Endothelial cell of umbilical vein (primary cell): ENCODE measurements at regions not wholly inside any gene's neighbourhood (a gene's known extent, or its start where the extent isn't known, plus 50 kb on each side); places are given as distances from the start of the nearest gene placed in this dataset.

Experiments used
- BruUV-seq: library from RNA; stranded (reverse); fragments of 400-500 nt; replicated peaks from 2 replicates; lab custom pipeline; 2021; lab: Mats Ljungman, UMichigan
- CTCF ChIA-PET: fragments of 300-600, 350-600 bp; sonication (Branson Sonifier 250); formaldehyde crosslinking; loops from one replicate; lab custom pipeline; 2021; ENCODE audit warnings: antibody characterized with exemption, inconsistent platforms; lab: Charles Lee
- POLR2A ChIA-PET: fragments of 300-600, 350-600 bp; sonication (Branson Sonifier 250); formaldehyde crosslinking; loops from one replicate; lab custom pipeline; 2021; ENCODE audit warnings: antibody characterized with exemption, inconsistent platforms; lab: Charles Lee
- DNase-seq: peaks from one replicate; pipeline ENCODE4 v3.0.0-alpha.2; 2011; ENCODE audit warnings: low read depth, low spot score
- FAIRE-seq: peaks from 2 replicates; lab custom pipeline; 2011; peaks lifted over from hg19 to GRCh38; lab: Jason Lieb, UNC
- H2AFZ ChIP-seq: 2 replicates; pipeline ENCODE4 v1.6.0; 2012; ENCODE audit warnings: low read depth, low read length, control low read depth, inconsistent platforms
- H3K27ac ChIP-seq: 2 replicates; pipeline ENCODE4 v1.5.1; 2011; ENCODE audit warnings: low read depth, mild to moderate bottlenecking, control low read depth, low read length, moderate library complexity; ENCODE audit not compliant: insufficient read depth
- H3K27me3 ChIP-seq, 2 experiments: 2 replicates each; pipeline versions ENCODE4 v1.6.0 to v1.6.1; 2011; ENCODE audit warnings: low read length in 2 of 2, mixed read lengths in 1 of 2; ENCODE audit not compliant: control insufficient read depth in 2 of 2, insufficient read depth in 2 of 2
- H3K36me3 ChIP-seq, 2 experiments: 2 replicates in 1 of 2; 3 replicates in 1 of 2; pipeline ENCODE4 v1.5.1; 2011; ENCODE audit warnings: low read length in 2 of 2, mild to moderate bottlenecking in 1 of 2, moderate library complexity in 1 of 2; ENCODE audit not compliant: control insufficient read depth in 2 of 2, insufficient read depth in 2 of 2; ENCODE audit errors: extremely low read depth in 1 of 2
- H3K4me1 ChIP-seq: 3 replicates; pipeline ENCODE4 v1.5.1; 2011; ENCODE audit warnings: mild to moderate bottlenecking, low read length; ENCODE audit not compliant: control insufficient read depth, insufficient read depth; ENCODE audit errors: extremely low read depth
- H3K4me2 ChIP-seq: 2 replicates; pipeline ENCODE4 v1.6.1; 2011; ENCODE audit warnings: low read length, control low read depth, mixed read lengths; ENCODE audit not compliant: insufficient read depth
- H3K4me3 ChIP-seq, 3 experiments: fragments of 200-600 bp in 1 of 3; sonication (generic), shearing (Covaris generic) in 1 of 3; replicated peaks in 1 of 3; 2 replicates each; pipeline ENCODE4 v1.5.1; 2011 to 2016; ENCODE audit warnings: control low read depth in 3 of 3, low read length in 3 of 3, mild to moderate bottlenecking in 2 of 3, inconsistent platforms in 1 of 3, low read depth in 1 of 3, moderate library complexity in 1 of 3; ENCODE audit not compliant: insufficient read depth in 1 of 3
- H3K79me2 ChIP-seq: 2 replicates; pipeline ENCODE4 v1.6.0; 2012; ENCODE audit warnings: low read length, inconsistent platforms; ENCODE audit not compliant: control insufficient read depth, insufficient read depth
- H3K9ac ChIP-seq: replicated peaks from 2 replicates; pipeline ENCODE3; 2011; ENCODE audit warnings: low read length, control low read depth; ENCODE audit not compliant: insufficient read depth; ENCODE audit errors: extremely low read depth
- H3K9me1 ChIP-seq: replicated peaks from 3 replicates; pipeline ENCODE4 v1.6.0; 2011; ENCODE audit warnings: mild to moderate bottlenecking, low read length; ENCODE audit not compliant: control insufficient read depth, insufficient read depth; ENCODE audit errors: extremely low read depth
- H3K9me3 ChIP-seq: replicated peaks from 2 replicates; pipeline ENCODE4 v1.5.1; 2012; ENCODE audit warnings: low read length, inconsistent platforms; ENCODE audit not compliant: control insufficient read depth, insufficient read depth
- H4K20me1 ChIP-seq: replicated peaks from 2 replicates; pipeline ENCODE3; 2011; ENCODE audit warnings: mild to moderate bottlenecking, low read length; ENCODE audit not compliant: control insufficient read depth, insufficient read depth; ENCODE audit errors: extremely low read depth
- EZH2 ChIP-seq: IDR thresholded peaks from 2 replicates; pipeline ENCODE4 v1.6.1; 2012; ENCODE audit warnings: borderline replicate concordance, low read depth, mild to moderate bottlenecking, moderate library complexity, low read length, inconsistent platforms; ENCODE audit not compliant: severe bottlenecking
- FOS ChIP-seq: IDR thresholded peaks from 2 replicates; pipeline ENCODE4 v1.6.1; 2011; ENCODE audit warnings: mild to moderate bottlenecking, low read length, moderate library complexity, borderline replicate concordance; ENCODE audit not compliant: insufficient read depth
- GATA2 ChIP-seq: IDR thresholded peaks from 2 replicates; pipeline ENCODE4 v1.7.0; 2011; ENCODE audit warnings: low read depth, mild to moderate bottlenecking, moderate library complexity, mixed read lengths, low read length; ENCODE audit not compliant: insufficient read length, insufficient read depth
- JUN ChIP-seq: IDR thresholded peaks from 2 replicates; pipeline ENCODE4 v1.6.1; 2011; ENCODE audit warnings: borderline replicate concordance, low read depth; ENCODE audit not compliant: insufficient read length, insufficient read depth
- MYC ChIP-seq: IDR thresholded peaks from one replicate; pipeline ENCODE4 v1.6.1; 2011; ENCODE audit warnings: mild to moderate bottlenecking, low read depth, low read length
- POLR2A ChIP-seq: IDR thresholded peaks from 2 replicates; pipeline ENCODE4 v1.6.1; 2012; ENCODE audit warnings: low read depth, mild to moderate bottlenecking, control low read depth, low read length
- POLR2AphosphoS5 ChIP-seq: IDR thresholded peaks from 2 replicates; pipeline ENCODE4 v1.6.1; 2012; ENCODE audit warnings: low read depth, mild to moderate bottlenecking, control low read depth, low read length, moderate library complexity; ENCODE audit not compliant: insufficient read depth
- dilution Hi-C: fragments of 300-500 bp; cut with MboI; formaldehyde crosslinking; loops from one replicate; pipeline ENCODE4 v1.15.0; 2019; ENCODE audit warnings: low sequenced_read_pairs; ENCODE audit not compliant: extremely low pct_ligation_motif_present
- intact Hi-C: fragments of 100-400 bp; cut with micrococcal nuclease; formaldehyde crosslinking; loops from one replicate; pipeline ENCODE4 v1.10.0; 2022
- TF ChIP-seq, protein P1 (sequence below): IDR thresholded peaks from 2 replicates; pipeline ENCODE4 v1.6.1; 2011; ENCODE audit not compliant: insufficient read depth, insufficient read length
- TF ChIP-seq, protein P2 (sequence below), 2 donors: IDR thresholded peaks; 1 replicate in 1 of 2; 2 replicates in 1 of 2; pipeline ENCODE4 v1.5.1; 2011; ENCODE audit warnings: low read length in 2 of 2, mild to moderate bottlenecking in 2 of 2, moderate library complexity in 2 of 2, control low read depth in 1 of 2, inconsistent platforms in 1 of 2, low read depth in 1 of 2; ENCODE audit not compliant: insufficient read depth in 1 of 2; ENCODE audit errors: extremely low read depth in 1 of 2

DNA sequence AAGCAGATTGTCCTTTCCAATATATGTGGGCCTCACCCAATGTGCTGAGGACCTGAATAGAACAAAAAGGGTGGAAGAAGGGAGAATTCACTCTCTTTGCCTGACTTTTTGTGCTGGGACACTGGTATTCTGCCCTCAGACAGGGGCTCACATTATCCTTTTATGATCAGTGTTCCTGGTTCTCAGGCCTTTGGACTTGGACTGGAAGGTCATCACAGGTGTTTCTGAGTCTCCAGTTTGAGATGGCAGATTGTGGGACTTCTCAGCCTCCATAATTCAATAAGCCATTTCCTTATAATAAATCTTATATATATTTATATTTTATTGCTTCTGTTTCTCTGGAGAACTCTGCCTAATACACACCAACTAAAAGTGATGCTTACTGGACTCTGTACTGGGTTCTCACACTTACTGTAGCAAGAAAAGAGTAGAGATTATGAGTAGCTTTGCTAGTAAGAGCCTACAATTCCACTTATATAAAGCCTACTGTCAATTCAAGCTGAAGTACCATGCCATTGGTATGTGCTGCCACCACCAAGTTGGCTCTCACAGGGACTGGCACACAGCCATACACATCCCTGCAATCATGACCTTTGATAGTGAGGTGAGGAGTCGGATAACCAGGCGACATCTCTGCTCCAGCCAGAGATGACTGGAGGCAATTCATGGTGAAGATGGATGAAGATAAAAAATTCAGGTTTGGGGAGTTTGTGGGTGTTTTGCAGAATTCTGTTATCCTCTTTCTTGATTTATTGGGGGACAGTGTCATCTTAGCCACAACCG, 130.7 kb upstream of the NR3C1 start:
- DNase-seq (no peak), FAIRE-seq (no peak)
- no peak overlapping the region for H2AFZ ChIP-seq
- H3K4me1 ChIP-seq, result no peaks in the 10 kb centered on the region
- H3K9ac ChIP-seq, result no peak overlapping the region
- TF ChIP-seq MYC (no peak), POLR2AphosphoS5 (no peak), FOS (no peak), EZH2 (no peak), GATA2 (no peak)
- TF ChIP-seq, protein P1, sequence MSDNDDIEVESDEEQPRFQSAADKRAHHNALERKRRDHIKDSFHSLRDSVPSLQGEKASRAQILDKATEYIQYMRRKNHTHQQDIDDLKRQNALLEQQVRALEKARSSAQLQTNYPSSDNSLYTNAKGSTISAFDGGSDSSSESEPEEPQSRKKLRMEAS, result no peak
- no peaks in the 10 kb centered on the region for H4K20me1 ChIP-seq
- intact Hi-C loops (no loop called here), dilution Hi-C loops (no loop called here)
- H3K4me2 ChIP-seq, result no peak overlapping the region
- H3K79me2 ChIP-seq, result no peaks in the 10 kb centered on the region
- H3K9me3 ChIP-seq, result no peaks in the 10 kb centered on the region
- no peak overlapping the region for H3K4me3 ChIP-seq
- H3K9me1 ChIP-seq, result no peaks in the 10 kb centered on the region
- BruUV-seq, result no TSS peak
- H3K36me3 ChIP-seq, result no peaks in the 10 kb centered on the region
- CTCF ChIA-PET, result no interaction called here
- POLR2A ChIA-PET, result no interaction called here
- no peak overlapping the region for H3K27ac ChIP-seq
- no peaks in the 10 kb centered on the region for H3K27me3 ChIP-seq

DNA sequence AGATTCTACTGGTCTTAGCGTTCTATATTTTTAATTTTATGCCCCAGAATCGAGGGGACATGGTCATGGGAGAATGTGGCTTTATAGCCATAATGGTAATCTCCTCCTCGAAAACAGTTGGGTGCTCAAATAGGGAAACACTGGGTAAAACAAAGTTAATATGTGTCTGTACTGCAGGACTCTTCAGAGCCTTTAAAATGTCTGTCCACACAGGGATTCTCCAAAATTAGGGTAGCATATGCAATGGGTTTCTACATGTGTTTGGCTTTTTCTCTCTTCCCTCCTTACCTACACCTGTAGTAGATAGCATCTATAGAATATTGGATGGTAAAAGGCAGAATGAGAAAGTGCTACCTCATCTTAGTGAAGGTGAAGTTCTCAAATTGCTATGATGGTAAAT, 130.0 kb upstream of the NR3C1 start:
- H3K4me1 ChIP-seq, result no peaks in the 10 kb centered on the region
- BruUV-seq, result no TSS peak
- H4K20me1 ChIP-seq, result no peaks in the 10 kb centered on the region
- H3K9ac ChIP-seq, result no peak overlapping the region
- dilution Hi-C loops, result no loop called here
- ChIA-PET POLR2A (no interaction called here), CTCF (no interaction called here)
- H3K79me2 ChIP-seq, result no peaks in the 10 kb centered on the region
- no peak overlapping the region for H2AFZ ChIP-seq
- H3K4me3 ChIP-seq, result no peak overlapping the region
- H3K36me3 ChIP-seq, result no peaks in the 10 kb centered on the region
- H3K9me1 ChIP-seq, result no peaks in the 10 kb centered on the region
- H3K27ac ChIP-seq, result no peak overlapping the region
- no peaks in the 10 kb centered on the region for H3K9me3 ChIP-seq
- DNase-seq (no peak), FAIRE-seq (no peak)
- no peak overlapping the region for H3K4me2 ChIP-seq
- intact Hi-C loops, result no loop called here
- H3K27me3 ChIP-seq, result no peaks in the 10 kb centered on the region
- TF ChIP-seq, protein P2, sequence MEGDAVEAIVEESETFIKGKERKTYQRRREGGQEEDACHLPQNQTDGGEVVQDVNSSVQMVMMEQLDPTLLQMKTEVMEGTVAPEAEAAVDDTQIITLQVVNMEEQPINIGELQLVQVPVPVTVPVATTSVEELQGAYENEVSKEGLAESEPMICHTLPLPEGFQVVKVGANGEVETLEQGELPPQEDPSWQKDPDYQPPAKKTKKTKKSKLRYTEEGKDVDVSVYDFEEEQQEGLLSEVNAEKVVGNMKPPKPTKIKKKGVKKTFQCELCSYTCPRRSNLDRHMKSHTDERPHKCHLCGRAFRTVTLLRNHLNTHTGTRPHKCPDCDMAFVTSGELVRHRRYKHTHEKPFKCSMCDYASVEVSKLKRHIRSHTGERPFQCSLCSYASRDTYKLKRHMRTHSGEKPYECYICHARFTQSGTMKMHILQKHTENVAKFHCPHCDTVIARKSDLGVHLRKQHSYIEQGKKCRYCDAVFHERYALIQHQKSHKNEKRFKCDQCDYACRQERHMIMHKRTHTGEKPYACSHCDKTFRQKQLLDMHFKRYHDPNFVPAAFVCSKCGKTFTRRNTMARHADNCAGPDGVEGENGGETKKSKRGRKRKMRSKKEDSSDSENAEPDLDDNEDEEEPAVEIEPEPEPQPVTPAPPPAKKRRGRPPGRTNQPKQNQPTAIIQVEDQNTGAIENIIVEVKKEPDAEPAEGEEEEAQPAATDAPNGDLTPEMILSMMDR (IDR thresholded peaks at IDR 0.05; ENCODE audit: extremely low read depth in 1 of 2, insufficient read depth in 1 of 2, low read depth in 1 of 2, low read length in 2 of 2), result no peak
- TF ChIP-seq POLR2A, result no peak
- TF ChIP-seq FOS, result no peak
- TF ChIP-seq POLR2AphosphoS5, result no peak
- TF ChIP-seq GATA2, result no peak
- no peak for TF ChIP-seq EZH2
- no peak for TF ChIP-seq JUN
- TF ChIP-seq, protein P1, result no peak
- no peak for TF ChIP-seq MYC
